CD4-positive, alpha-beta memory T cell (primary cell): ENCODE measurements at regions not wholly inside any gene's neighbourhood (a gene's known extent, or its start where the extent isn't known, plus 50 kb on each side); places are given as distances from the start of the nearest gene placed in this dataset.
A peak's percentile ranks its signal among the peaks of the same experiment; 100 is the strongest.
"Not testable (repeated sequence)": the region's sequence is repeated elsewhere in the genome, so short reads cannot be mapped to it uniquely, and the experiment has no call there.

Experiments used
- CTCF ChIA-PET: fragments of 350-600 bp; sonication (Branson Sonifier 250); formaldehyde crosslinking; loops from one replicate; lab custom pipeline; 2021; ENCODE audit warnings: inconsistent platforms; ENCODE audit not compliant: partially characterized antibody; lab: Charles Lee
- POLR2A ChIA-PET: fragments of 350-600 bp; sonication (Branson Sonifier 250); formaldehyde crosslinking; loops from one replicate; lab custom pipeline; 2021; ENCODE audit not compliant: partially characterized antibody; lab: Charles Lee
- DNase-seq, 5 donors: peaks; one replicate each; pipeline versions ENCODE4 v3.0.0 to v3.0.0-alpha.2; 2020 to 2022; ENCODE audit warnings: mixed read lengths in 1 of 5
- H3K27ac ChIP-seq: one replicate; pipeline ENCODE4 v1.7.0; 2013; ENCODE audit warnings: low read depth, low read length
- H3K27me3 ChIP-seq: 2 replicates; pipeline ENCODE4 v1.7.0; 2013; ENCODE audit warnings: mild to moderate bottlenecking, low read length, moderate library complexity; ENCODE audit not compliant: insufficient read depth
- H3K36me3 ChIP-seq: 2 replicates; pipeline ENCODE4 v1.7.0; 2013; ENCODE audit warnings: mild to moderate bottlenecking, low read length, moderate library complexity; ENCODE audit not compliant: insufficient read depth
- H3K4me1 ChIP-seq: 2 replicates; pipeline ENCODE4 v1.7.0; 2013; ENCODE audit warnings: mild to moderate bottlenecking, low read length, moderate library complexity; ENCODE audit not compliant: insufficient read depth
- H3K4me3 ChIP-seq, 2 donors: one replicate each; pipeline ENCODE4 v1.7.0; 2013; ENCODE audit warnings: low read length in 2 of 2, mild to moderate bottlenecking in 1 of 2
- H3K9me3 ChIP-seq, 2 donors: one replicate each; pipeline ENCODE4 v1.7.0; 2013; ENCODE audit warnings: low read length in 2 of 2, control low read depth in 1 of 2; ENCODE audit not compliant: control insufficient read depth in 1 of 2
- H3K27ac Mint-ChIP-seq, 7 donors: one replicate each; pipeline ENCODE4 v1.8.0; 2020 to 2021; ENCODE audit warnings: mixed read lengths in 7 of 7, mild to moderate bottlenecking in 6 of 7, inconsistent platforms in 3 of 7, moderate library complexity in 3 of 7
- H3K27me3 Mint-ChIP-seq, 2 donors: one replicate each; pipeline ENCODE4 v1.8.0; 2020 to 2021; ENCODE audit warnings: mixed read lengths in 2 of 2
- H3K36me3 Mint-ChIP-seq, 2 donors: one replicate each; pipeline ENCODE4 v1.8.0; 2020 to 2021; ENCODE audit warnings: mixed read lengths in 2 of 2, inconsistent platforms in 1 of 2, mild to moderate bottlenecking in 1 of 2
- H3K4me1 Mint-ChIP-seq, 4 donors: one replicate each; pipeline ENCODE4 v1.8.0; 2020 to 2021; ENCODE audit warnings: mixed read lengths in 4 of 4, mild to moderate bottlenecking in 1 of 4
- H3K4me3 Mint-ChIP-seq, 8 donors: one replicate each; pipeline ENCODE4 v1.8.0; 2020 to 2021; ENCODE audit warnings: mixed read lengths in 8 of 8, mild to moderate bottlenecking in 7 of 8, moderate library complexity in 6 of 8, inconsistent platforms in 3 of 8
- H3K9me3 Mint-ChIP-seq, 8 donors: one replicate each; pipeline ENCODE4 v1.8.0; 2020 to 2021; ENCODE audit warnings: mixed read lengths in 8 of 8, mild to moderate bottlenecking in 5 of 8, inconsistent platforms in 3 of 8, moderate library complexity in 1 of 8
- intact Hi-C: fragments of 100-400 bp; cut with micrococcal nuclease; formaldehyde crosslinking; loops from one replicate; pipeline ENCODE4 v1.15.1; 2023

DNA sequence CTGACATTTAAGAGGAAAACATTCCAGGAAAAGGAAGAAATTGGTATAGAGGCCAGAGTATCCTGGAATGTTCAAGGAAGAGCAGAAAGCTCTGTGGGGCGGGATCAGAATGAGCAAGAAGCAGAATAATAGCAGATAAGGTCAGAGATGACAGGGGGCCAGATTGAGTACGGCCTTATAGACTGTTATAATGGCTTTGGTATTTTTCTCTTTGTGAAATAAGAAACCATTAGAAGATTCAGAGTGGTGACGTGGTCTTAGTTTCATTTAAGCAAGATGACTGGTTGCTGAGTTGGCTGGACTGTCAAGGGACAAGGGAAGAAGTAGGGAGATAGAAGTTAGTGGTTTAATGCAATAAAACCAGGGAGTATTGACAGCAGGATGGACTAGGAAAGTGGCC lies 218.3 kb upstream of the SOX2 start:
- H3K9me3 Mint-ChIP-seq = peaks cover 0 to 13% (median 9%) of the 10 kb centered on the region in 8 donors
- H3K9me3 ChIP-seq = no peaks in the 10 kb centered on the region
- H3K27me3 Mint-ChIP-seq = no peaks in the 10 kb centered on the region
- ChIA-PET CTCF (no interaction called here), POLR2A (no interaction called here)
- no peaks in the 10 kb centered on the region for H3K4me1 Mint-ChIP-seq
- no peaks in the 10 kb centered on the region for H3K36me3 ChIP-seq
- no peaks in the 10 kb centered on the region for H3K27me3 ChIP-seq
- H3K4me3 Mint-ChIP-seq = no peak overlapping the region
- H3K27ac Mint-ChIP-seq = no peak overlapping the region
- no peaks in the 10 kb centered on the region for H3K36me3 Mint-ChIP-seq
- no peak overlapping the region for H3K4me3 ChIP-seq
- intact Hi-C loops = no loop called here
- DNase-seq = no peak
- H3K4me1 ChIP-seq = no peaks in the 10 kb centered on the region
- no peak overlapping the region for H3K27ac ChIP-seq

DNA sequence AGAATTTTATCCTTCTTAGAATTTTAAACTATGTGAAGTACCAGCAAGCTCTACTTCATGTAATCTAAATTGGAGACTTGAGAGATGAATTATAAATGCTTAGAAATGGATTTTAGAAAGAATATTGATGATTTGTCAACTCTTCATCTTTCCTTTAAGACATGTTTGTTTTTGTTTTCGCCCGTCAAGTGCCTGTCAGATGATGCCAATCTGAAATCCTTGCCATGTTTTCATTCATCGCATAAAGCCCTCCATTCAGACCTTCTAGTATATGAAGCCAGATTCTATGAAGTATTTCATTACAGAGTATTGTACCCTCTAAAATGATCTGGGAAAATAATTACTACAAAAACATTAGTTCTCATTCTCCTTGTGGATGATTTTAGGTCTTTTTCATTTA lies 223.2 kb upstream of the SOX2 start:
- H3K4me3 ChIP-seq = no peak overlapping the region
- H3K27me3 ChIP-seq = no peaks in the 10 kb centered on the region
- no peaks in the 10 kb centered on the region for H3K36me3 ChIP-seq
- H3K36me3 Mint-ChIP-seq = no peaks in the 10 kb centered on the region
- H3K4me3 Mint-ChIP-seq = no peak overlapping the region
- no peaks in the 10 kb centered on the region for H3K27me3 Mint-ChIP-seq
- H3K27ac ChIP-seq = no peak overlapping the region
- DNase-seq = no peak
- intact Hi-C loops = no loop called here
- H3K9me3 Mint-ChIP-seq = peaks cover 0 to 34% (median 21%) of the 10 kb centered on the region in 8 donors
- POLR2A ChIA-PET = no interaction called here
- CTCF ChIA-PET = no interaction called here
- no peak overlapping the region for H3K27ac Mint-ChIP-seq
- H3K4me1 Mint-ChIP-seq = no peaks in the 10 kb centered on the region
- H3K4me1 ChIP-seq = no peaks in the 10 kb centered on the region
- no peaks in the 10 kb centered on the region for H3K9me3 ChIP-seq

DNA sequence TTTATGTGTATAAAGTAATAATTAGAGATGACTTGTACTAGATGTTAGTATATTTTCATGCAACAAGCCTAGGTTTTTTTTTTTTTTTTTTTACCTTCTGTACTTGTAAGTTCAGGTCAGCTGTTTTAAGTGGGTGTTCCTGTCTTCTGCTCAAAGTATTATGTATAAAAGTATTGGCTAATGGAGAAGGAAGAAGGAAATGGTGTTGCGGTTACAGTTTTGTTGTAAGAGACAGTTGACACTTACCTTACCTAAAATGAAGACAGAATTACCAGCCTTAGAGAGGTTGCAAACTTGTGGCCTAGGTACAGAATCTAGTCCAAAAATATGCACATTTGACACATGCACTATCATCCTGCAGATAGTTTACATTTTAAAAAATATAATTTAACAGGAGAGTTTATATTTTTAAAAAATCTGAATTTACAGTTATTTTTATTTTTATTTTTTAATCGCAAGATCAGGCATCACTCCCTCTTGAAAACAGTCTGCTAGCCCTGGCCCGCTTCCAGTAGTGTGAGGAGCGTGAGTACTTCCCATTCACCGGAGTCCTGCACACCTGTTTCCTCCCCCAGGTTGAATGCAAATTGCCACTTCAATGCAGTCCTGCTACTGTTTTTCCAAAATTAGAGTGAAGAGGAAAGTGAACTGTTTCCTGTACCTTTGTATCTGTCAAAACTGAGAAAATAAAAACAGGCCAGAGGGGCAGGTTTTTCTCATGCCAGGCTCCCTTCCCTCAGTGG lies 224.3 kb upstream of the SOX2 start:
- H3K4me3 Mint-ChIP-seq = no peak overlapping the region
- no peaks in the 10 kb centered on the region for H3K27me3 Mint-ChIP-seq
- H3K36me3 Mint-ChIP-seq = no peaks in the 10 kb centered on the region
- H3K27ac Mint-ChIP-seq = no peak overlapping the region
- ChIA-PET POLR2A (no interaction called here), CTCF (no interaction called here)
- intact Hi-C loops = no loop called here
- Histone ChIP-seq H3K4me1 (no peaks in the 10 kb centered on the region), H3K27ac (no peak overlapping the region), H3K27me3 (no peaks in the 10 kb centered on the region), H3K4me3 (no peak overlapping the region), H3K9me3 (no peaks in the 10 kb centered on the region), H3K36me3 (no peaks in the 10 kb centered on the region)
- peaks cover 3 to 35% (median 23%) of the 10 kb centered on the region in 8 donors for H3K9me3 Mint-ChIP-seq
- H3K4me1 Mint-ChIP-seq = no peaks in the 10 kb centered on the region
- DNase-seq = no peak

DNA sequence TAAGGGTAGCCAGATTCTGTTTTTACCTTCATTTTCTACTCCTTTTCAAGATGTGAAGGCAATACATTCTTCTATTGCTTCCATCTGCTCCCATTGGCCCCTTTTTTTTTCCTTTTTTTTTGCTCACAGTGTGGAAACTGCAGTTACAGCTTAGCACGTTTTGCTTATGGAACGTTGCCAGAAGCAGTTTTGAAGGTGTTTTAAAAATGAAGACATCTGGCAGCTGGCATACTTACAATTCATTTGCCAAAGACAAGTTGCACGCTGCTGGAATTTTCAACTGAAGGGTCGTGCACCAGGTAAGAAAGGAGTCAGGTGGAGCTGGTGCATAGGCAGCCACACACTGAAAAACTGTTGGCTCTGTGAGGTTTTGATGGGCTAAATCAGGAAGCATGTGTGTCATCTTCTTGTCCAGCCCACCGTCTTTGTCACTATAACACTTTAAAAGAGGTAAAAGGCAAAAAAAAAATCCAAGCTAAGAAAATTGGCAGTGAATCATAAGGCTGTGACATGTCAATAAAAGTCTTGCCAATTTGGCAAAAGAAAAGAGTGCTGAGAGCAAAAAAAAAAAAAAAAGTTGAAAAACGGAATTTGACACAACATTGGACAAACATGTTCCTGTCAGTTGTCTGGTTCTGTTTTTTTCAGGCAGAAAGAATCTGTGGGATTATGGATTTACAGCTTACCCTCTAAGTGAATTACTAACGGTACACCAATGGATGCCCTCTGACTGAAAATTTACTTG lies 225.4 kb upstream of the SOX2 start:
- no peaks in the 10 kb centered on the region for H3K27me3 Mint-ChIP-seq
- H3K9me3 ChIP-seq = no peaks in the 10 kb centered on the region
- H3K4me1 Mint-ChIP-seq = no peaks in the 10 kb centered on the region
- H3K4me1 ChIP-seq = no peaks in the 10 kb centered on the region
- no peak overlapping the region for H3K27ac Mint-ChIP-seq
- no peaks in the 10 kb centered on the region for H3K36me3 Mint-ChIP-seq
- H3K4me3 Mint-ChIP-seq = no peak overlapping the region
- H3K36me3 ChIP-seq = no peaks in the 10 kb centered on the region
- no peak overlapping the region for H3K27ac ChIP-seq
- no peak overlapping the region for H3K4me3 ChIP-seq
- CTCF ChIA-PET = no interaction called here
- POLR2A ChIA-PET = no interaction called here
- H3K27me3 ChIP-seq = no peaks in the 10 kb centered on the region
- no peak for DNase-seq
- intact Hi-C loops = no loop called here
- peaks cover 3 to 46% (median 24%) of the 10 kb centered on the region in 8 donors for H3K9me3 Mint-ChIP-seq

GRCh38 chr3:181484026-181484425 lies 227.7 kb upstream of the SOX2 start:
- intact Hi-C loops = no loop called here
- no peak for DNase-seq
- no peaks in the 10 kb centered on the region for H3K27me3 Mint-ChIP-seq
- no peak overlapping the region for H3K27ac ChIP-seq
- H3K27me3 ChIP-seq = no peaks in the 10 kb centered on the region
- H3K4me1 Mint-ChIP-seq = no peaks in the 10 kb centered on the region
- CTCF ChIA-PET = no interaction called here
- H3K27ac Mint-ChIP-seq = peak overlapping the region in 1 of 7 donors; percentile 15
- no peak overlapping the region for H3K4me3 Mint-ChIP-seq
- H3K4me1 ChIP-seq = no peaks in the 10 kb centered on the region
- no peaks in the 10 kb centered on the region for H3K9me3 ChIP-seq
- peaks cover 3 to 62% (median 33%) of the 10 kb centered on the region in 8 donors for H3K9me3 Mint-ChIP-seq
- no peaks in the 10 kb centered on the region for H3K36me3 Mint-ChIP-seq
- H3K36me3 ChIP-seq = no peaks in the 10 kb centered on the region
- POLR2A ChIA-PET = no interaction called here
- no peak overlapping the region for H3K4me3 ChIP-seq

DNA sequence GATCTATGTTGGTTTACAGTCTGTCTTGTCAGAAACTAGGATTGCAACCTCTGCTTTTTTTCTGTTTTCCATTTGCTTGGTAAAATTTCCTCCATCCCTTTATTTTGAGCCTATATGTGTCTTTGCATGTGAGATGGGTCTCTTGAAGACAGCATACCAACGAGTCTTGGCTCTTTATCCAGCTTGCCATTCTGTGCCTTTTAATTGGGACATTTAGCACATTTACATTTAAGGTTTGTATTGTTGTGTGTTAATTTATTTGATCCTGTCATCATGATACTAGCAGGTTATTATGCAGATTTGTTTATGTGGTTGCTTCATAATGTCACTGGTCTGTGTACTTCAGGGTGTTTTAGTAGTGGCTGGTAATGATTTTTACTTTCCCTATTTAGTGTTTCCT lies 236.6 kb upstream of the SOX2 start:
- H3K27me3 Mint-ChIP-seq, H3K36me3 ChIP-seq, H3K36me3 Mint-ChIP-seq, CTCF ChIA-PET, H3K27ac Mint-ChIP-seq, H3K4me1 Mint-ChIP-seq, DNase-seq, H3K4me3 Mint-ChIP-seq, POLR2A ChIA-PET, H3K4me1 ChIP-seq, H3K27me3 ChIP-seq, intact Hi-C loops, H3K4me3 ChIP-seq, H3K9me3 ChIP-seq, H3K27ac ChIP-seq: not testable (repeated sequence)
- H3K9me3 Mint-ChIP-seq = peaks cover 13 to 76% (median 50%) of the 10 kb centered on the region in 8 donors

- H3K9me3 Mint-ChIP-seq = peaks cover 13 to 67% (median 34%) of the 10 kb centered on the region in 8 donors
- intact Hi-C loops = no loop called here
- no peaks in the 10 kb centered on the region for H3K27me3 ChIP-seq
- no peaks in the 10 kb centered on the region for H3K4me1 Mint-ChIP-seq
- ChIA-PET CTCF (no interaction called here), POLR2A (no interaction called here)
- H3K27ac ChIP-seq = no peak overlapping the region
- no peaks in the 10 kb centered on the region for H3K9me3 ChIP-seq
- no peak overlapping the region for H3K4me3 Mint-ChIP-seq
- DNase-seq = no peak
- no peaks in the 10 kb centered on the region for H3K36me3 ChIP-seq
- H3K4me3 ChIP-seq = no peak overlapping the region
- no peaks in the 10 kb centered on the region for H3K27me3 Mint-ChIP-seq
- no peaks in the 10 kb centered on the region for H3K4me1 ChIP-seq
- H3K27ac Mint-ChIP-seq = no peak overlapping the region
- no peaks in the 10 kb centered on the region for H3K36me3 Mint-ChIP-seq
These were observed 241.4 kb upstream of the SOX2 start for GRCh38 chr3:181470349-181470748.
